LNCaP clone FGC (cell line): ENCODE measurements at regions not wholly inside any gene's neighbourhood (a gene's known extent, or its start where the extent isn't known, plus 50 kb on each side); places are given as distances from the start of the nearest gene placed in this dataset.

ENCODE experiments used
- DNase-seq: peaks from one replicate; pipeline ENCODE4 v3.0.0-alpha.2; 2011; ENCODE audit warnings: low read depth
- H3K4me3 ChIP-seq: 2 replicates; pipeline ENCODE4 v1.5.1; 2011; ENCODE audit warnings: mild to moderate bottlenecking, low read depth, low read length, control low read depth
- CTCF ChIP-seq: IDR thresholded peaks from 2 replicates; pipeline ENCODE4 v1.5.1; 2012; ENCODE audit warnings: mild to moderate bottlenecking; ENCODE audit not compliant: control insufficient read depth, insufficient read depth; ENCODE audit errors: extremely low read depth

- no peak for DNase-seq
- no peak overlapping the region for H3K4me3 ChIP-seq
- no peak for TF ChIP-seq CTCF
Measured at GRCh38 chr5:82354543-82354942, 76.4 kb upstream of the RPS23 start.

- no peak for DNase-seq
- H3K4me3 ChIP-seq, result no peak overlapping the region
- no peak for TF ChIP-seq CTCF
Measured at GRCh38 chr5:82353522-82353921, 75.4 kb upstream of the RPS23 start.

- no peak for DNase-seq
- no peak for TF ChIP-seq CTCF
- no peak overlapping the region for H3K4me3 ChIP-seq
Measured at GRCh38 chr5:82352146-82352791, 74.1 kb upstream of the RPS23 start.

GRCh38 chr5:82351754-82352145 is 73.6 kb upstream of the RPS23 start:
- H3K4me3 ChIP-seq, result no peak overlapping the region
- peak; percentile 7 for DNase-seq
- TF ChIP-seq CTCF, result peak; percentile 67

GRCh38 chr5:82351297-82351696 is 73.1 kb upstream of the RPS23 start:
- TF ChIP-seq CTCF, result no peak
- no peak for DNase-seq

GRCh38 chr5:82349652-82350051 is 71.5 kb upstream of the RPS23 start:
- no peak for DNase-seq
- H3K4me3 ChIP-seq, result no peak overlapping the region
- 0 out of 2 replicates have a peak, but pooled peaks have one; percentile 28 for TF ChIP-seq CTCF

More at GRCh38 chr5:82351297-82351696, 73.1 kb upstream of the RPS23 start:
- no peak overlapping the region for H3K4me3 ChIP-seq

- no peak for TF ChIP-seq CTCF
- no peak overlapping the region for H3K4me3 ChIP-seq
- DNase-seq, result no peak
Measured at GRCh38 chr5:82348784-82349425, 70.8 kb upstream of the RPS23 start.
